ENCODE measurements at regions not wholly inside any gene's neighbourhood (a gene's known extent, or its start where the extent isn't known, plus 50 kb on each side); places are given as distances from the start of the nearest gene placed in this dataset.

DNA sequence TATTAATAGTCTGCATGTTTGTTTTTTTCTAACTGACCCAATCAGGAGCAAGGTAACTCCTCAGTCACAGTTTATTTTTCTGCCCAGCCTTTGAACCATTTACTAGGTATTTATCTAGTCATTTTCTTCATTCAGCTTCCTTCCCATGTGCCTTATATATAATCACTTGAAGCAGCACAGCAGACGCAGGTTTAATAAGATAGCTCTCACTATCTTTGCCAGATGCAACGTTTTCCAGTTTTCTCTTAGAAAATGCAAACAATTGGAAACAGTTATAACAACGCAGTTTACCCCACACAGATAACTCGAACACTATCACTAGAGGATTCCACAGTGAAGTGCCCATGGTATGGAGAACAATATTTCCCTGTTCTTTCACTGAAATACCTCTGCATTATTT is 56.4 kb upstream of the NFKB1 start:
- no peak for DNase-seq (ENCODE audit: low read depth, low spot score)

DNA sequence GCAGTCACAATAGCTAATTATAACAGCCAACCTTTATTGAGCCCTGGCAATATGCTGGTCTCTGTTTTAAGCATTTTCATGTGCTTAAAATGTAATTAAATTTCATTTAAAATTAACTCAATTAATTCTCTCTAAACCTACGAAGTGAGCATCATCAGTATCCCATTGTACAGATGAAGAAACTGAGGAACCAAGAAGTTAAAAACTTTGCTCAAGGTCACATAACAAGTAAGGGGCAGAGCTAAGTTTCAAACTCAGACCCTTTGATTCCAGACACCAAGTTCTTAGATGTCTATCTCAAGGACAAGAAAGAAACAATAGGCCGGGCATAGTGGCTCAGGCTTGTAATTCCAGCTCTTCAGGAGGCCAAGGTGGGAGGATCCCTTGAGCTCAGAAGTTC is 55.9 kb upstream of the NFKB1 start:
- H3K79me2 ChIP-seq (ENCODE audit: control insufficient read depth, insufficient read depth, low read length), result no peaks in the 10 kb centered on the region
- H3K9me3 ChIP-seq (replicated peaks; ENCODE audit: control insufficient read depth, insufficient read depth, low read length), result no peaks in the 10 kb centered on the region
- H3K4me1 ChIP-seq (ENCODE audit: control insufficient read depth, extremely low read depth, insufficient read depth, low read length), result no peaks in the 10 kb centered on the region
- no peaks in the 10 kb centered on the region for H4K20me1 ChIP-seq (replicated peaks; ENCODE audit: control insufficient read depth, extremely low read depth, insufficient read depth, low read length)
- no peak overlapping the region for H3K9ac ChIP-seq (replicated peaks; ENCODE audit: extremely low read depth, insufficient read depth, low read length)
- H3K9me1 ChIP-seq (replicated peaks; ENCODE audit: control insufficient read depth, extremely low read depth, insufficient read depth, low read length), result no peaks in the 10 kb centered on the region
- DNase-seq (ENCODE audit: low read depth, low spot score) (no peak), FAIRE-seq (no peak)
- BruUV-seq (replicated peaks), result no TSS peak
- TF ChIP-seq, protein P1, sequence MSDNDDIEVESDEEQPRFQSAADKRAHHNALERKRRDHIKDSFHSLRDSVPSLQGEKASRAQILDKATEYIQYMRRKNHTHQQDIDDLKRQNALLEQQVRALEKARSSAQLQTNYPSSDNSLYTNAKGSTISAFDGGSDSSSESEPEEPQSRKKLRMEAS (IDR thresholded peaks at IDR 0.05; ENCODE audit: insufficient read depth, insufficient read length), result no peak
- no peak for TF ChIP-seq FOS (IDR thresholded peaks at IDR 0.05; ENCODE audit: borderline replicate concordance, insufficient read depth, low read length)
- TF ChIP-seq, protein P2, sequence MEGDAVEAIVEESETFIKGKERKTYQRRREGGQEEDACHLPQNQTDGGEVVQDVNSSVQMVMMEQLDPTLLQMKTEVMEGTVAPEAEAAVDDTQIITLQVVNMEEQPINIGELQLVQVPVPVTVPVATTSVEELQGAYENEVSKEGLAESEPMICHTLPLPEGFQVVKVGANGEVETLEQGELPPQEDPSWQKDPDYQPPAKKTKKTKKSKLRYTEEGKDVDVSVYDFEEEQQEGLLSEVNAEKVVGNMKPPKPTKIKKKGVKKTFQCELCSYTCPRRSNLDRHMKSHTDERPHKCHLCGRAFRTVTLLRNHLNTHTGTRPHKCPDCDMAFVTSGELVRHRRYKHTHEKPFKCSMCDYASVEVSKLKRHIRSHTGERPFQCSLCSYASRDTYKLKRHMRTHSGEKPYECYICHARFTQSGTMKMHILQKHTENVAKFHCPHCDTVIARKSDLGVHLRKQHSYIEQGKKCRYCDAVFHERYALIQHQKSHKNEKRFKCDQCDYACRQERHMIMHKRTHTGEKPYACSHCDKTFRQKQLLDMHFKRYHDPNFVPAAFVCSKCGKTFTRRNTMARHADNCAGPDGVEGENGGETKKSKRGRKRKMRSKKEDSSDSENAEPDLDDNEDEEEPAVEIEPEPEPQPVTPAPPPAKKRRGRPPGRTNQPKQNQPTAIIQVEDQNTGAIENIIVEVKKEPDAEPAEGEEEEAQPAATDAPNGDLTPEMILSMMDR (IDR thresholded peaks at IDR 0.05; ENCODE audit: extremely low read depth in 1 of 2, insufficient read depth in 1 of 2, low read depth in 1 of 2, low read length in 2 of 2), result no peak
- no peak for TF ChIP-seq MYC (IDR thresholded peaks at IDR 0.05; ENCODE audit: low read depth, low read length)
- TF ChIP-seq GATA2 (IDR thresholded peaks at IDR 0.05; ENCODE audit: insufficient read depth, insufficient read length, low read depth, low read length), result no peak
- no peak for TF ChIP-seq POLR2A (IDR thresholded peaks at IDR 0.05; ENCODE audit: low read depth, low read length)
- TF ChIP-seq JUN (IDR thresholded peaks at IDR 0.05; ENCODE audit: borderline replicate concordance, insufficient read depth, insufficient read length, low read depth), result no peak
- CTCF ChIA-PET, result interaction anchor here (0.8 to 1.0 kb wide), 2 partner anchors 182 to 655 kb away, joined by 3 to 4 read pairs; no protein-coding TSS in a partner anchor
- no peaks in the 10 kb centered on the region for H3K27me3 ChIP-seq (ENCODE audit: control insufficient read depth in 2 of 2, insufficient read depth in 2 of 2, low read length in 2 of 2)
- intact Hi-C loops (cut with micrococcal nuclease) (no loop called here), dilution Hi-C loops (cut with MboI; ENCODE audit: extremely low pct_ligation_motif_present, low sequenced_read_pairs) (no loop called here)
- H3K4me3 ChIP-seq (replicated peaks in 1 of 3; ENCODE audit: insufficient read depth in 1 of 3, low read depth in 1 of 3, low read length in 3 of 3), result no peak overlapping the region
- no peak overlapping the region for H2AFZ ChIP-seq (ENCODE audit: low read depth, low read length)
- no peak overlapping the region for H3K4me2 ChIP-seq (ENCODE audit: insufficient read depth, low read length)
- H3K36me3 ChIP-seq (ENCODE audit: control insufficient read depth in 2 of 2, extremely low read depth in 1 of 2, insufficient read depth in 2 of 2, low read length in 2 of 2), result no peaks in the 10 kb centered on the region
- H3K27ac ChIP-seq (ENCODE audit: insufficient read depth, low read depth, low read length), result no peak overlapping the region
- POLR2A ChIA-PET, result no interaction called here

More for the DNA sequence above, 56.4 kb upstream of the NFKB1 start:
- H3K9ac ChIP-seq (replicated peaks; ENCODE audit: extremely low read depth, insufficient read depth, low read length), result no peak overlapping the region
- no peak overlapping the region for H3K27ac ChIP-seq (ENCODE audit: insufficient read depth, low read depth, low read length)
- H3K79me2 ChIP-seq (ENCODE audit: control insufficient read depth, insufficient read depth, low read length), result no peaks in the 10 kb centered on the region
- no peaks in the 10 kb centered on the region for H4K20me1 ChIP-seq (replicated peaks; ENCODE audit: control insufficient read depth, extremely low read depth, insufficient read depth, low read length)
- no peak overlapping the region for H3K4me2 ChIP-seq (ENCODE audit: insufficient read depth, low read length)
- intact Hi-C loops (cut with micrococcal nuclease), result no loop called here
- TF ChIP-seq, protein P1 (IDR thresholded peaks at IDR 0.05; ENCODE audit: insufficient read depth, insufficient read length), result no peak
- TF ChIP-seq POLR2A (IDR thresholded peaks at IDR 0.05; ENCODE audit: low read depth, low read length), result no peak
- TF ChIP-seq POLR2AphosphoS5 (IDR thresholded peaks at IDR 0.05; ENCODE audit: insufficient read depth, low read depth, low read length), result no peak
- no peak for TF ChIP-seq FOS (IDR thresholded peaks at IDR 0.05; ENCODE audit: borderline replicate concordance, insufficient read depth, low read length)
- TF ChIP-seq, protein P2 (IDR thresholded peaks at IDR 0.05; ENCODE audit: extremely low read depth in 1 of 2, insufficient read depth in 1 of 2, low read depth in 1 of 2, low read length in 2 of 2), result no peak
- no peak for TF ChIP-seq JUN (IDR thresholded peaks at IDR 0.05; ENCODE audit: borderline replicate concordance, insufficient read depth, insufficient read length, low read depth)
- TF ChIP-seq GATA2 (IDR thresholded peaks at IDR 0.05; ENCODE audit: insufficient read depth, insufficient read length, low read depth, low read length), result no peak
- no peak for FAIRE-seq
- H3K9me3 ChIP-seq (replicated peaks; ENCODE audit: control insufficient read depth, insufficient read depth, low read length), result no peaks in the 10 kb centered on the region
- no peak overlapping the region for H2AFZ ChIP-seq (ENCODE audit: low read depth, low read length)
- ChIA-PET POLR2A (no interaction called here), CTCF (no interaction called here)
- no peaks in the 10 kb centered on the region for H3K4me1 ChIP-seq (ENCODE audit: control insufficient read depth, extremely low read depth, insufficient read depth, low read length)
- no peaks in the 10 kb centered on the region for H3K36me3 ChIP-seq (ENCODE audit: control insufficient read depth in 2 of 2, extremely low read depth in 1 of 2, insufficient read depth in 2 of 2, low read length in 2 of 2)
- dilution Hi-C loops (cut with MboI; ENCODE audit: extremely low pct_ligation_motif_present, low sequenced_read_pairs), result no loop called here
- BruUV-seq (replicated peaks), result no TSS peak
- no peak overlapping the region for H3K4me3 ChIP-seq (replicated peaks in 1 of 3; ENCODE audit: insufficient read depth in 1 of 3, low read depth in 1 of 3, low read length in 3 of 3)
- no peaks in the 10 kb centered on the region for H3K9me1 ChIP-seq (replicated peaks; ENCODE audit: control insufficient read depth, extremely low read depth, insufficient read depth, low read length)
- H3K27me3 ChIP-seq (ENCODE audit: control insufficient read depth in 2 of 2, insufficient read depth in 2 of 2, low read length in 2 of 2), result no peaks in the 10 kb centered on the region
